OCI-LY7 (cell line): ENCODE measurements at regions not wholly inside any gene's neighbourhood (a gene's known extent, or its start where the extent isn't known, plus 50 kb on each side); places are given as distances from the start of the nearest gene placed in this dataset.

ENCODE experiments used
- CTCF ChIP-seq: fragments of 200-600 bp; sonication (generic); conservative IDR thresholded peaks from 2 replicates; pipeline ENCODE4 v1.5.1; 2014; ENCODE audit warnings: mild to moderate bottlenecking, antibody characterized with exemption, low read length, moderate library complexity, mixed read lengths
- EZH2phosphoT487 ChIP-seq: fragments of 200-600 bp; sonication (generic); IDR thresholded peaks from 2 replicates; pipeline ENCODE4 v1.6.1; 2018; ENCODE audit warnings: low read depth, borderline replicate concordance, mild to moderate bottlenecking, mixed run types, antibody characterized with exemption, low read length, moderate library complexity, mixed read lengths

DNA sequence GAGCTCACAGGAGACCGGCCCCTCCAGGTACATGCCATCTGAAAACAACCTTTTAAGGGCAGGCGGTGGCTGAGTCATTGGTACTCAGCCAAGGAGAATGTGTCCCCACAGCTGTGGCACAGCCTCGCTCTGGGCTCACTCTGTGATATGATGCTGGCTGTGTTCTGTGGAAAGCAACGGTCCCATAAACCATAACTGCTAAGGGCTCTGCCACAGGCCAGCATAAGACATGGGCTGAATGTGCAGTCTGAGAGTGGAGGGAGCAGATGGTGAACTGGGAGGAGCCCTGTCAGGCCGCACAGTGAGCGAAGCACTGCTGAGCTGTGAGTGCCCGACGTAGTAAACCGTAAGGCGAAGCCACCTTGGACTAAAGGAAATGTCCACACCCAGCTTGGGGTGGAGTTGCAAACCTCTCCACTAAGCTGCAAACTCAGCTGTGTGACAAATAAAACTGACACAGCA is 375.8 kb downstream of the THBS2 start:
- no peak for TF ChIP-seq CTCF
- no peak for TF ChIP-seq EZH2phosphoT487
